ENCODE measurements at regions not wholly inside any gene's neighbourhood (a gene's known extent, or its start where the extent isn't known, plus 50 kb on each side); places are given as distances from the start of the nearest gene placed in this dataset.

- no peak for DNase-seq
Observed at GRCh38 chr9:91102269-91102668, 259.4 kb downstream of the AUH start.

GRCh38 chr9:91103931-91104330 lies 257.8 kb downstream of the AUH start:
- no peak for DNase-seq

- no peak for DNase-seq
Observed at GRCh38 chr9:91106415-91107081, 255.2 kb downstream of the AUH start.

- no peak for DNase-seq
Observed at GRCh38 chr9:91111226-91111625, 250.5 kb downstream of the AUH start.

- DNase-seq = no peak
Observed at GRCh38 chr9:91111876-91112275, 249.8 kb downstream of the AUH start.

- DNase-seq = no peak
Observed at GRCh38 chr9:91113016-91113415, 248.7 kb downstream of the AUH start.

- no peak for DNase-seq
Observed at GRCh38 chr9:91114450-91114849, 247.3 kb downstream of the AUH start.

- DNase-seq = no peak
Observed at GRCh38 chr9:91116211-91116610, 245.5 kb downstream of the AUH start.

GRCh38 chr9:91116711-91117110 lies 245.0 kb downstream of the AUH start:
- no peak for DNase-seq

- DNase-seq = no peak
Observed at GRCh38 chr9:91117474-91117891, 244.2 kb downstream of the AUH start.

- no peak for DNase-seq
Observed at GRCh38 chr9:91117959-91118703, 243.6 kb downstream of the AUH start.

GRCh38 chr9:91118704-91119025 lies 243.1 kb downstream of the AUH start:
- no peak for DNase-seq

GRCh38 chr9:91119142-91119541 lies 242.6 kb downstream of the AUH start:
- no peak for DNase-seq

GRCh38 chr9:91119679-91120078 lies 242.0 kb downstream of the AUH start:
- no peak for DNase-seq

- no peak for DNase-seq
Observed at GRCh38 chr9:91120200-91120599, 241.5 kb downstream of the AUH start.

GRCh38 chr9:91122755-91123154 lies 239.0 kb downstream of the AUH start:
- DNase-seq = no peak

GRCh38 chr9:91126761-91127445 lies 234.8 kb downstream of the AUH start:
- no peak for DNase-seq

- DNase-seq = no peak
Observed at GRCh38 chr9:91127653-91128052, 234.1 kb downstream of the AUH start.

GRCh38 chr9:91130796-91131318 lies 230.9 kb downstream of the AUH start:
- no peak for DNase-seq

- peak; percentile 72 to 76 for DNase-seq
Observed at GRCh38 chr9:91131433-91131839, 230.3 kb downstream of the AUH start.

GRCh38 chr9:91132576-91133073 lies 229.1 kb downstream of the AUH start:
- DNase-seq = no peak

GRCh38 chr9:91134608-91135007 lies 227.1 kb downstream of the AUH start:
- no peak for DNase-seq

- DNase-seq = no peak
Observed at GRCh38 chr9:91137391-91137790, 224.3 kb downstream of the AUH start.

GRCh38 chr9:91138760-91139159 lies 223.0 kb downstream of the AUH start:
- no peak for DNase-seq
